NCI-H345 (cell line): ENCODE measurements at regions not wholly inside any gene's neighbourhood (a gene's known extent, or its start where the extent isn't known, plus 50 kb on each side); places are given as distances from the start of the nearest gene placed in this dataset.
A peak's percentile ranks its signal among the peaks of the same experiment; 100 is the strongest.

ENCODE experiments used
- DNase-seq: peaks from one replicate; lab custom pipeline; 2025; lab: John Stamatoyannopoulos, UW

DNA sequence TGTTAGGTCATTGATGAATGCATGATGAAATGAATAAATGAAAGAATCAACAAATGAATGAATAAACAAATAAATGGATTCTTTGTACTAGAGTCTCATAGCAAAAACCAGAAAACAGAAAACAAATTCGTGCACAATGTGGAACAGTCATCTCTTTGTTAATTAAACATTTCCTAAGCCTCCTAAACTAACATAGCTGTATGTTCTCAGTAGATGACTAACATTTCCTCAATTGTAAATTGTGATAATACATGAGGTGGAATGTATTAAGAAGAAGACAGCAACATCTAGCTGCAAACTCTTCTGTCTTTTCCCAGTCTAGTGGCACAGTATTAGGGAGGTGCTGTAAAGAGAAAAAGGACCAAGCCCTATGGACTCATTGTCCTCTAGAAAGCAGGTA lies 1021.0 kb downstream of the MCTP2 start:
- DNase-seq: no peak

DNA sequence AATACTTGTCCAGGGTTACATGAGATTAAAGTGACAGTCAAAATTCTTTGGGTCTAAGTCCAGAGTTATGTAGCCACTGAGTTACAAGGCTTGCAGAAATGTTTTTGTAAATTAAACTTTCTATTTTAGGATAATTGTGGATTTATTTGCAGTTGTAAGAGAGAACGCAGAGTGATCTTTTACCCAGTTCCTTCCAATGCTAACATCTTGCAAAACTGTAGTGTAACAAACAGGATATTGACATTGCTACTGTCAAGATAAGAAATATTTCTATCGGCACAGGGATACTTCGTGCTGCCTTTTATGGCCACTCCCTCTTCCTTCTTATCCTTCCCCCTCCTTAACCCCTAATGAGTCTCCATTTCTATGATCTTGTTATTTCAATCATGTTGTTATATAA lies 1022.9 kb downstream of the MCTP2 start:
- DNase-seq: no peak

DNA sequence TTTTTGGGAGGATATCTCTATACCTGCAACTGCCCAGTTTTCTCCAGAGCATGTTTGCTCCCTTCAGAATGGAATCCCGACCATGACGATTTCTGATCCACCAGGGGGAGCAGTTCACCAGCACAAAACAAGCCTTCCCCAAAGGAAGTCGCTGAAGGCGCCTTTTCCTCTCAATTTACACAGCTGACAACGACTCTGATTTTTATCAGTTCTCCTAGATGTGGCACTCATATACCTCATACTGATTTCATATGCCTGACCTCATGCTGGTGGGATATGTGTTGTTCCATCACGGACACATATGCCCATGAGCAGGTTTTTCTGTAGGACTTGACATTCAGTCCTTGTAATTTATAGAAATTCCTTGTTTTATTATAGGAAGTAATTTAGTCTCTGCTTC lies 1028.2 kb downstream of the MCTP2 start:
- peak; percentile 45 for DNase-seq

DNA sequence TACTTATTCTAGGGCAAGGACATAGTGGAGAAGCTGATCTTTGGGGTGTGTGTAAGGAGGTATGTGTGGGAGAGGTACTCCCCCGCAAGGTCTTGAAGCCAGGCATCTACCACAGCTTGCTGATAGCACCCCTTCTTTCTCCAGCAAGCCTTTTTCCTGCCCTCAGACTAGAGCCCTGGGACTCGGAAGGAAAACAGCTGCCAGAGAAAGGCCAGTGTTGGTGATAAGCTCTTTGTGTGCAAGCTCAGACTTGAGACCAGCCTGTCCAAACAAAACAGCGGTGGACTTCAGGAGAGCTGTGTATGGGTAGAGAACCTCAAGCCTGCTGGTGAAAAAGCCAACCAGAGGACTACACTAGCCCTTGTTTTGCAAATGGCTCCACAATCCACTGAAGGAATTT lies 1028.6 kb downstream of the MCTP2 start:
- no peak for DNase-seq

DNA sequence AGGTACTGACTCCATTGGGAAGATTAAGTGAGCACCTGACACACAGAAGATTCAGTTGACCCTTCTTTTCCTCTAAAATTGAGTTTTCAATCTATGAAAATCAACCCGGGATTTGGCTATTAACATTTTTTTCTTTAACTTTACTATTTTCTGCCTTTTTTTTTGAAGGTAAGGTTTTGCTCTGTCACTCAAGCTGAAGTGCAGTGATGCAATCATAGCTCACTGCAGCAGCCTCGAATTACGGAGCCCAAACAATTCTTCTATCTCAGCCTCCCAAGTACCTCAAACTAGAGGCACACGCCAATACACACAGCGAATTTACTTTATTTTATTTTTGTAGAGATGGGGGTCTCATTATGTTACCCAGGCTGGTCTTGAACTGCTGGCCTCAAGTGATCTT lies 1029.5 kb downstream of the MCTP2 start:
- no peak for DNase-seq

DNA sequence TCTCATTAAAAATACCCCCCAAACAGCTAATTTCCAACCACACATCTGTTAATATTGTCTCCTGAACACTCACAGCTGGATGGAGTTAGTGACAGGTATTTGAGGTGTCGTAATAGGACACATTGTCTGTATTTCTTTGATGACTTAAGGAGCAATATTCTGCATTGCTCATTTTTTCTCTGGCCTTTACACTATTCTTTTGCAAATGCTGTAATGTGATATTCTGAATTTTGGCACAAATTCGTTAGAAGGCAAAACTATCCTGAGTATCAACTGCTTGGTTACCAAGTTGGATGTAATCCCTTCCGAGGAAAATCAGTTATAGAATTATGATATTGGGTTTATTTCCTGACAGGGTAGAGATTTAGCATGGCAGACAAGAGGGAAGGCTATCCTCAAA lies 1030.2 kb downstream of the MCTP2 start:
- DNase-seq: no peak

DNA sequence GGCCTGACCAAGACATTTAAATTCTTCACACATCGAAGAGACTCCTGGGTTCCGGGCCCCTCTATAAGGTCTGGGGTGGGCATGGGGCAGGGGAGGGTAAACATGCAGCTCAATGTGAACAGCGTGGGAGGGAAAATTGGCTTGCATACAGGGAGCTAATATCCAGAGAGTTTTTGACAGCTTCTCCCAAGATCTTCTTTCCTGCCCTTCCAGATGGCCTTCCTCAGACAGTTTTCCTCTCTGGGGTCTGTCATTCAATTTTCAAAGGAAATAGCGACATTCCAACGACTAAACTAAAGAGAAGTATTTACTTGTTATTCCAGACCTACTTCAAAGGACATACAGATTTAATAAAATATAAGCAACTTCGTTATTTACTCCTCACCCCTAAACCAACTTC lies 1030.6 kb downstream of the MCTP2 start:
- no peak for DNase-seq

DNA sequence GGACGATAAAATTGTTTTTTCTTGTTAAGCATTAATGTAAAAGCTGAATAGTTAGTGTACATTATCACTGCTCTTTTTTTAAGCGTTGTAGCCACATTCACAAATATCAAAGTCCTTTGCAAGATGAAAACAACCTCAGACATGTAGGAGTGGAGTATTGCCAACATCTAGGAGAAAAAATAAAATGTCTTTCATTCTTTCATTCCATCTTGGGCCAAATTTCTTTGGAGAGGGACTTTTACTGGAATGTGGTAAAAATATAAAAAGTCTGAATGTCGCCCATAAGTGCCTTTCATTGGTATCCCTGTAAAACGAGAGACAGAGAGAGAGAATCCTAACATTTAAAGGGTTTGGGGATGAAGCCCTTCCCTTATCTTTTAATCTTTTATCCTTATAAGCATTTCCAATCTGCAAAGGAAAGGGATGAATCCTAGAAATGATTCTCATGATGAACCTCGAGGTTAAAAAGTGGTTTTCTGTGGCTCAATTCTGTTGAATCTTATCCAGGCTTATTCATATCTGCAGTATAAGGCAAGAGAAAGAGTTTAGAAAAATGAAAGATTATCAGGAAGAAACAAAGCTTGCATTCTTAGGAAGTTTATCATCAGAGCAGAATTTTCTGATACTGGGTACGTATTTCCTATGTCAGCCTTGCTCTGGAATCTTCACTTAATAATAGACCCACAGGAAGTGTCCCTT lies 1031.7 kb downstream of the MCTP2 start:
- no peak for DNase-seq

DNA sequence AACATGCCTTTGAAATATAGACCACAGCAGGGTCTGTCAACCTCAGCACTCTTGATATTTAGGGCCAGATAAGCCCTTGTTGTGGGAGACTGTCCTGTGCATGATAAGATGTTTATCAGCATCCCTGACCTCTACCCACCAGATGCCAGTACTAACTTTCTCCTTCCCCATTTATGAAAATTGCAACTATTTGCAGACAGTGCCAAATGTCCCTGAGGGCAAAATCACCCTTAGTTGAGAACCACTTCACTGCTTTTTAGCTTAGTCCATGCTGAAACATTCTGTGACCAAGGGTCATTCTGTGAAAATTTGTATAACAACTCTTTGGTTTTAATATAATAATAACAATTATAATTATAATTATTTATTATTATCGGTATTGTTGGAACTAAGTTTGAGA lies 1032.4 kb downstream of the MCTP2 start:
- no peak for DNase-seq

DNA sequence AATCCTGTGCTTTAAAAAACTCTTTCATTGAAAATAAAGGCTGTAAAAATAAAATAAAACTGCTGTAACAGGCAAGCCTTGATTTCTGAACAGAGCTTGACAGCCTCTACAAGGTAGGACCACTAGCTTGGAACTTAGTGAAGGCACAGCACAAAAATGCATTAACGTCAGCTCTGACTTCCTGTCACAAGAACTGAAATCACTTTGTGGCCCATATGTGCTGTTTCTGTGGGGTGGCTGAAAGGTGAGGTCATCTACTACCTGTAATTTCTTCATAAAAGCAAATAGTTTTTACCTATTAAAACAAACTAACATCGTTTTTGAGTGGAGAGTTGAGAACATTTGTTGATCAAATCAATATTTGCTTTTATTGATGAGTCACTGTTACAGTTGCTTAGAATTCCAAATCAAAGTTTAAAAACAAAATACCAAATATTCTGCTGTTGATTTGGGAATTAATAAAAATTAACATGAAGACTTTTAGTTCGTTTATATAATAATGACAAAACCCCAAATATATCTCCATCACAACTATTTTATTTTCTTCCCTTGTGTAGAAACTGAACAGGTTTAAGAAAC lies 1034.1 kb downstream of the MCTP2 start:
- no peak for DNase-seq

DNA sequence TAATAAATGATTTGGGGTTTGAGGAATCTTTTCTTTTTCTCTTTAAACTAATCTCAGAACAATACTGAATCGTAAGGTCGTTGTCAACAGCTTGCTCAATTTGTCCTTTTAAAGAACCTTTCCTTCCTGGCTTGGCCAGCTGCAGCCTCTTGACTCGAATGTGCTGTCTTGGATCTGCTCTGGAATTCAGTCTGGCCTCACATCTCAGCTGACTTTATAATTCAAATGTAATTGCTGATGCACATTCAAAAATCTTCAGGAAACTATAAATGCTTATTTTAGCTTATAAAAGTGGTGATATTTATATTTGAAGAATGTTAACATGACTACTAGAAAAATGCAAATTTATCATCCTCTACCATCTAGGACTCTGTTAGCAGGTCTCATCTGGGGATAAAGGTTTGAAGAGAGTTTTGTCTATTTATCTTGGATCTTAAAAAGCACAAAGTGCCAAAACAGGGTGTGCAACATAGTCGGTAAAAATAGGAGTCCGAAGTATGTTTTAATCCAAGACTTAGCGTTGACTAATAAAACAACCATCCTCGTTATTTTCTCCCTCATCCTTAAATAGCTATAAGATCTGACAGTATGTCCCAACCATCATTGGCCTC lies 1035.2 kb downstream of the MCTP2 start:
- no peak for DNase-seq

DNA sequence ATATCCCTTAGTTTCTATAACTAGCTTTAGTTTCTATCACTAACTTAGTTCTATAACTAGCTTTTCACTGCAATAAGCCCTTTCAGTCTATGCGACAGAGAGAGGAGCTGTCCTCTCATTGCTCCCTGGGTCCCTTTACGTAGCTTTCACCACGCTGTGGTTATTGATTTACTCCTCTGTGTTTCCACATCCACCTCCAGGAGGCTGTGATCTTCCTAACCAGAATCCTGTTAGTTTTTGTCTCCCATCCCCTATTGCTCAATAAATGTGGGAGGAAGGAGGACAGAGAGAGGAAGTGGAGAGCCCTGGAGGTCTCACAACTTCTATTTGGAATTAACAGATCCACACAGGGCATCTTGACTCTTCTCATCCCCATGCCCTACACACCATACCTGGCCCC lies 1036.1 kb downstream of the MCTP2 start:
- no peak for DNase-seq

DNA sequence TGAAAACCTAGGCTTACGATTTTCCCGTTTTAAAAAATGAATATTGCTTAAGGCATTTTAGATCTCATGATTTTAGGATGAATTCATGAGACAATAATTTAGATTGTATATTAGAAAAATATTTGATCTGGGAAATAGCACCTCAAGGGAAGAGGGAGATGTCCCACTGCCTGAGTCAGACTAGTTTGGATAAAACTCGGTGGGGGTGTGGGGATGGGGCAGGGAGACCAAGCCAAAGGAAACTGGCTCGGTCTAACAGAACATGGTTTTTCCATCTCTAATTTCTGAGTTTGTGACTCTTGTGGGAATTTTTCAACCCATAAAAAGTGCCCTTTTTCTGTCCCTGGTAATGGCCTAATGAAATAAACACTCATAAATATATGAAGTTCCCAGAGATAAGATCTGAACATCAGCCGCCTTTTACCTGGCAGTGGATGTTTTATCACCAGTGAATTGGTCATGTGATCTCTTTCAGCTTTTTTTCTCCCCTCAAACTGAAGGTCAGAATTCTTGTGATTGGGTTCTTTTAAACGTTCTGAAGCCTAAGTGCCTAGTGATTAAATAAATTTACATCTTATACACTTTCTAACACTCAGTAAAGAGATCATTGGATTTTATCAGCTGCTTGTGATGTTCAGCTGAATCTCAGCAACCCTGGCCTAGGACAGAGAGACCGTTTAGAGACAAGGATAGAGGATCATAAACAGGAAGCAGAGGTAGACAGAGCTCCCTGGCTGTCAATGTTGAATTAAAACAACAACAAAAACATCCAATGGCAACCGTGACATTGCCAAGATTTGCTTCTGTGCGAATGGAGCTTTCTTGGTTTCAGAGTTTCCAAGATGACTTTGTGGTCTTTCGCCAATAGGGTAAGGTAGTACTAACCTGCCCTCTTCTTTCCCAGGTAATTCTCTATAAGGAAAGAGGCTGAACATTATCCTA lies 1038.2 kb downstream of the MCTP2 start:
- DNase-seq: no peak

DNA sequence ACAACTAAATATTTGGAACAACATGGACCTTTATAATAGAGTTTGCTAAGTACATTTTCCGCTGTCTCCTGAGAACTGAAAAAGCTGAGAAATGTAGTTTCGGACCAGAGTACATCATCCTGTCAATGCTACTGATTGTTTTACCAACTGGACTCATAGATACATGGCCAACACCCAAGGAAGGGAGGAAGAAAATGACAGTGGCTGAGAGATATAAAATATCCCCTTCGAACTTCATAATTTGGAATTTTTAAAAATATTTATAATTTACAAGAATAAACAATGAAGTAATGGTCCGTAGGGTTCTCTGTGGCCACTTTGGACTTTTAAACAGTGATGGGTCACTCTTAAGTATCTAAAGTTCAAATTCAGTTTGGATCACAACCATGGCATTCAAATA lies 1042.7 kb downstream of the MCTP2 start:
- DNase-seq: no peak

DNA sequence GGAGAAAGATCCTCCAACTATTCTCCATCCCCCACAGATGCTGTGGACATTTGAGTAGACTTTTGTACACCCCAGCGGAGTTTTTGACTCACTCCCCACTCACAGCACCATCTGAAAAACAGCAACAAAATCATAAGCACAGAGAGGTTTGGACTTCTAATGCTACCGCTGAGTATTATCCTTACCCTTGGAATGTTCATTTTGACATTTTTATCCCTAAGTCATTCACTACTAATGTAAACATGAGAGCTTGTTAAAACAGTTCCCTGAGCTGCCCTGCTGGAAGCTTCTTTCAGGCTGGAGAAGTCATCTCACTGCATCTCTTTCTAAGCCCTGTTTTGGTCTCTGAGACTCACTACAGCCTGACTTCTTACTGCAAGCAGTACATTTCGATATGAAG lies 1045.9 kb downstream of the MCTP2 start:
- DNase-seq: no peak

DNA sequence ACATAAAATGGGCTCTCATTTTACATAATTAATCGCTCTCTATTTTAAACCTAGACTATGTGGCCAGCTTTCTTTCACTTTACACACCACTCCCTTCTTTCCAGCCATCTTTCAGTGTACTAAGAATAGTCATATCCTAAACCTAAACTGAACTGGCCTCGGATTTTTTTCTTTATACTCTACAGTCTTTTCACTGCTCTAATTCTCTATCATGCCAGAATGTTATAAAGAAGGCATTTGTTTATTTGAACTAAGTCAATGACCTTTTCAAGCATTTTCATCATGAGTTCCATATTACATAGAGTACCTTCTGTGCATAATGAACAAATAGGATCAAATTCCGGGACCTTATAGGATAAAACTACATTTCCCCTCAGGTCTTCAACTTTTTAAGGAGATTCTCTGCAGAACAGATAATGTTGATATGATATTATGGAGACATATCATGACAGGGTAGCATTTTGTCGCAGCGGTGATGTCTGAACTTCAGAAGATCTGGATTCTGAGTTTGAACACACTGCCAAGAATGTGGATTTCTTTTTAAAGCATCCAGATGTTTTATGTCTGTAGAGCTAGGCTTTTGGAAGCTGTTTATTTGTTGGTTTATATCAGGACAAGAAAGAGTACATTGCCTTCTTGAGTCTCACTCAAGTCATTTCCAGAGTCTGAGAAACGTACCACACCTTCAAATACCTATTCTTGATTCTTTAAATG lies 1047.3 kb downstream of the MCTP2 start:
- no peak for DNase-seq

DNA sequence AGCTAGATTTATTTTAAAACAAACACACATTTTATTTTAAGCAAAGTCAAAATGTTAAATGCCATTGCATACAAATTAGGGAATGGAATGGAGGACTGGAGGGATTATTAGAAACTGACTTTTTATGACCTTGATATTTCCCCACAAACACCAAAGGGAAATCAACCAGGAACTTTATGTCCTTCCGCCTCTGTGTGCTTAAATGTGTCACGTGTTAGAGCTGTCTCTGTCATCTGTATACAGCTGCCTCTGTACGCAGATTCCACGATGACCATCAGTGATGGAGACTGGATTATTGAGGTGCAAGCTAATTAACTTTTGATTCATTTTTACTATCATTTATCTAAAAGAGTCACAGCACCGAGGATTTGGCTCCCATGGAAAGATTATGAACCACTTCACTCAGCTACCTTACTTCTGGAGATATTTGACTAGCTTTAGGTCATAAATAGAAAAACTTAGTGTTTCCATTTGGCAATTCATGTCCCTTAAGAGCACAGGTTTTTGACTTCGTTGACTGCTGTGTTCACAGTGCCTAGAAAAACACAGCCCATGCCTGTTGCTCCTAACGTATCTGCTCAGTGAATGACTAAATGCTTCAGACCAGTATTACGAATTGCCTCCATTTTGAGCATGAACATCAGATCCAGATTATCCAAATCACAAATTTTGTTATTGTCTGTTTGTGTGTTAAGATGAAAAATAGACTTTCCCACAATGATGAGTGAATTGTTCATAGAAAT lies 1048.1 kb downstream of the MCTP2 start:
- DNase-seq: no peak

DNA sequence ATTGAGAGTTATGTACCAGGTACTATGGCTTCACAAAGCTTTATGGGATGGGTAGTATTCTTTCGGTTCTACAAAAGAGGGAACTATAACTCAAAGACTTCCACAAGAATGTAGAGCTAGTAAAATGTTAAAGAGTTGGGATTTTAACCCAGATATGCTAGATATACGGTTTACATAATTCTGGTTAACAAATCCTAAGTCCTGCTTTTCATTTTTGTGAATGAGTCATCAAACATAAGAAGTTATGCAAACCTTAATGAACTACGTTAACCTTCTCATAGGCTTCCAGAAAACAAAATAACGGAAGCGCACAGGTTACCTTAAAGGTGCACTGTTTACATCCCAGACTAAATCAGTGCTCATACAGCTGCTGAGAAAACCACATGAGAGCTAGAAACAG lies 1049.3 kb downstream of the MCTP2 start:
- DNase-seq: no peak

DNA sequence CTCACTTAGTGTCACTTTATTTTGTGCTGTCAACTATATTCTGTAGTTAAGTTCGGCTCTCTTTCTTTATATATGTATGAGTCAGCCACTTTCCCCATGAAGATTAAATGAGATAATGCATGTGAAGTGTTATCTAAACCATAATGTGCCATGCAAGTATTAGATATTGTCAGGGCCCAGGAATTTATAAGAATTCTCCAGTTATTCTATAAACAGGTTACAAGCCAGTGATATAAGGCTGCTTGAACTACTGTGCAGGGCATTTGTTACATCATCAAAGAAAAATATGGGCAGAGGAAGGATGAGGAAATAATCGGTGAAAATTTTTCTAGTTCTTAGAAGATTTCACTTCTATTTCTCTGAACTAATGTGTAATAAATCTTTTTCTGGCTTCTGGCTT lies 1049.0 kb upstream of the NR2F2 start:
- DNase-seq: no peak

DNA sequence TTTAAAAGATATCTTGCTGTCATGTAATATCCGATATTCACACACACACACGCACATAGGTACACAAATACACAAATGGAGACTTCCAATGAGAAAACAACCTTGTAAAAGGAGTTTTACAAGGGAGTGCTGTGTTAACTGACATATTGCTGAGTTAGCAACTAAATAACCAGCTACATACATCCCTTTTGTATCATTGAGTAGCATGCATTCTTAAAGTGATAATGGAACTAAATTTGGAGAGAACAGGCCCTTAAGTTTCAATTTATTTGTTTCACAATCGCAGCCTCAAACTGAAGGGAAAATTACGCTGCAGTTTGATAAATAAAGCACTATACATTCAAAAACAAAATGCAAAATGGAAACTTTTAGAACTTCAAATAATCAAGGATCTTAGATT lies 1046.0 kb upstream of the NR2F2 start:
- no peak for DNase-seq

DNA sequence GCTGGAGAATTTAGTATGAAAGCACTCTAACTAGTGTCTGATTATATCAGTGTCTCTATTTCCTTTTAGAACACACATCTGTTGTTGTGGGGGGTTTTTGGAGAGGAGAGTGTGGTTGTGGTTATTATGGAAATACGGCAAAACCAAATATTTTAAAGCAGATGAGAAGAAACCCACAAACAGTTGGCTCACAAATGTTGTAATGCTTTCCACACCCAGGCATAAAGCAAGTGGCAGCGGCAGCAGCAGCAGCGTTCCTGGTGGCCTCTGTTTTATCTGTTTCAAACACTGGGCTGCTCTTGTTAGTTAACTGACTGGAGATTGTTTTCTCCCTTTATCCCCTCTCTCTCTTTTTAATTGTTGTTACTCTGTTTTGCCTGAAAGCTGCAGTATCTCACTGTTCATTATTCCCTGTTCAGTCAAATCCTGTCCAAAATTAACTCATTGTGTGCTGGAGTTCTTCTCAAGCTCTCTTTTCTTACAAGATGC lies 1045.5 kb upstream of the NR2F2 start:
- no peak for DNase-seq
